HCT116 (cell line): ENCODE measurements at regions not wholly inside any gene's neighbourhood (a gene's known extent, or its start where the extent isn't known, plus 50 kb on each side); places are given as distances from the start of the nearest gene placed in this dataset.

Experiments used
- ATAC-seq: fragments of 200-7000 bp; cut with Tn5 transposase; 2 replicates; pipeline ENCODE4 v1.9.1; 2020; ENCODE audit warnings: mild to moderate bottlenecking, moderate library complexity
- BruUV-seq: library from RNA; stranded (reverse); fragments of 400-500 nt; replicated peaks from 2 replicates; lab custom pipeline; 2021; lab: Mats Ljungman, UMichigan
- CTCF ChIA-PET: fragments of 300-600 bp; sonication (Branson Sonifier 250); formaldehyde crosslinking; loops from one replicate; lab custom pipeline; 2021; ENCODE audit warnings: antibody characterized with exemption; lab: Charles Lee
- POLR2A ChIA-PET: fragments of 300-600, 350-600 bp; sonication (Branson Sonifier 250); formaldehyde crosslinking; loops from one replicate; lab custom pipeline; 2021; ENCODE audit warnings: antibody characterized with exemption; lab: Charles Lee
- RAD21 ChIA-PET, 2 experiments: fragments of 300-600 bp; sonication (Branson Sonifier 250); formaldehyde crosslinking; loops; one replicate each; lab custom pipeline; 2023; ENCODE audit warnings: low total read pairs in 2 of 2; ENCODE audit not compliant: uncharacterized antibody in 2 of 2, unreplicated experiment in 2 of 2, low non-redundant PET in 1 of 2; lab: Charles Lee
- DNase-seq: peaks from one replicate; pipeline ENCODE4 v3.0.0-alpha.2; 2010; ENCODE audit warnings: low read depth, low spot score
- H2AFZ ChIP-seq: fragments of 200-600 bp; shearing (Covaris generic), sonication (generic); 2 replicates; pipeline ENCODE4 v1.6.1; 2017; ENCODE audit warnings: low read depth, mixed run types, mixed read lengths, antibody characterized with exemption, low read length; ENCODE audit not compliant: poor library complexity, severe bottlenecking
- H3K27ac ChIP-seq: 2 replicates; pipeline ENCODE4 v1.5.1; 2012; ENCODE audit warnings: low read depth, low read length
- H3K27me3 ChIP-seq: fragments of 200-600 bp; sonication (generic); 2 replicates; pipeline ENCODE4 v1.6.1; 2016; ENCODE audit warnings: mixed run types, low read length, mixed read lengths; ENCODE audit not compliant: insufficient read depth
- H3K36me3 ChIP-seq, 2 experiments: fragments of 200-500 bp in 1 of 2; fragments of 200-600 bp in 1 of 2; sonication (Bioruptor generic) in 1 of 2; sonication (generic) in 1 of 2; 2 replicates each; pipeline versions ENCODE4 v1.5.1 to v1.6.1; 2014 to 2016; ENCODE audit warnings: low read length in 2 of 2, inconsistent platforms in 1 of 2, mixed read lengths in 1 of 2, mixed run types in 1 of 2; ENCODE audit not compliant: insufficient read depth in 2 of 2, control insufficient read depth in 1 of 2
- H3K4me1 ChIP-seq, 2 experiments: fragments of 200-600 bp in 1 of 2; sonication (generic) in 1 of 2; 2 replicates each; pipeline versions ENCODE4 v1.5.1 to v1.6.1; 2012 to 2017; ENCODE audit warnings: low read length in 2 of 2, inconsistent platforms in 1 of 2, mild to moderate bottlenecking in 1 of 2, mixed read lengths in 1 of 2, mixed run types in 1 of 2, moderate library complexity in 1 of 2; ENCODE audit not compliant: insufficient read depth in 2 of 2, control insufficient read depth in 1 of 2
- H3K4me2 ChIP-seq: fragments of 200-600 bp; sonication (generic); 2 replicates; pipeline ENCODE4 v1.6.1; 2017; ENCODE audit warnings: mixed run types, low read length, mixed read lengths
- H3K4me3 ChIP-seq, 2 experiments: fragments of 200-600 bp in 1 of 2; sonication (generic) in 1 of 2; replicated peaks in 1 of 2; 2 replicates each; pipeline ENCODE4 v1.5.1; 2011 to 2016; ENCODE audit warnings: low read length in 2 of 2, control low read depth in 1 of 2, low read depth in 1 of 2, mild to moderate bottlenecking in 1 of 2, mixed read lengths in 1 of 2, mixed run types in 1 of 2
- H3K79me2 ChIP-seq: fragments of 200-600 bp; sonication (generic); 2 replicates; pipeline ENCODE4 v1.6.1; 2017; ENCODE audit warnings: mild to moderate bottlenecking, mixed run types, low read length, moderate library complexity, mixed read lengths; ENCODE audit not compliant: insufficient read depth
- H3K9ac ChIP-seq: fragments of 200-600 bp; sonication (generic); 2 replicates; pipeline ENCODE4 v1.6.1; 2016; ENCODE audit warnings: low read length, mixed read lengths
- H3K9me2 ChIP-seq: fragments of 200-600 bp; sonication (generic), shearing (Covaris generic); 2 replicates; pipeline ENCODE4 v1.6.1; 2017; ENCODE audit warnings: mixed run types, mild to moderate bottlenecking, moderate library complexity; ENCODE audit not compliant: insufficient read depth
- H3K9me3 ChIP-seq, 2 experiments: fragments of 200-500 bp in 1 of 2; fragments of 200-600 bp in 1 of 2; sonication (Bioruptor generic) in 1 of 2; sonication (generic) in 1 of 2; 2 replicates each; pipeline ENCODE4 v1.6.1; 2014 to 2017; ENCODE audit warnings: low read length in 2 of 2, mixed read lengths in 2 of 2, inconsistent platforms in 1 of 2, low read depth in 1 of 2, mild to moderate bottlenecking in 1 of 2, mixed run types in 1 of 2, moderate library complexity in 1 of 2; ENCODE audit not compliant: control insufficient read depth in 1 of 2, insufficient read depth in 1 of 2
- H4K20me1 ChIP-seq: fragments of 200-600 bp; sonication (generic), shearing (Covaris generic); 2 replicates; pipeline ENCODE4 v1.6.1; 2017; ENCODE audit warnings: mixed run types, mild to moderate bottlenecking, moderate library complexity; ENCODE audit not compliant: insufficient read depth
- ATF3 ChIP-seq: IDR thresholded peaks from 2 replicates; pipeline ENCODE4 v1.6.1; 2012
- CBX3 ChIP-seq: IDR thresholded peaks from 2 replicates; pipeline ENCODE4 v1.6.1; 2012; ENCODE audit warnings: low read depth
- CEBPB ChIP-seq: IDR thresholded peaks from 2 replicates; pipeline ENCODE4 v1.6.1; 2012; ENCODE audit warnings: low read depth
- CTCF ChIP-seq, 3 experiments: fragments of 200-600 bp in 1 of 3; sonication (generic) in 1 of 3; IDR thresholded peaks in 2 of 3; conservative IDR thresholded peaks in 1 of 3; 2 replicates each; pipeline ENCODE4 v1.5.1; 2012 to 2017; ENCODE audit warnings: low read depth in 2 of 3, low read length in 2 of 3, antibody characterized with exemption in 1 of 3, borderline replicate concordance in 1 of 3, control low read depth in 1 of 3, mild to moderate bottlenecking in 1 of 3, mixed read lengths in 1 of 3, mixed run types in 1 of 3, moderate library complexity in 1 of 3; ENCODE audit not compliant: insufficient read depth in 1 of 3
- ELF1 ChIP-seq: IDR thresholded peaks from 2 replicates; pipeline ENCODE4 v1.6.1; 2012; ENCODE audit warnings: low read depth, borderline replicate concordance
- EZH2phosphoT487 ChIP-seq: fragments of 200-600 bp; IDR thresholded peaks from 2 replicates; pipeline ENCODE4 v1.6.1; 2018; ENCODE audit warnings: antibody characterized with exemption, borderline replicate concordance
- FOSL1 ChIP-seq: IDR thresholded peaks from 2 replicates; pipeline ENCODE4 v1.6.1; 2012; ENCODE audit warnings: low read depth
- REST ChIP-seq: IDR thresholded peaks from 2 replicates; pipeline ENCODE4 v1.6.1; 2012; ENCODE audit warnings: low read depth
- SIN3A ChIP-seq: IDR thresholded peaks from 2 replicates; pipeline ENCODE4 v1.6.1; 2012; ENCODE audit warnings: low read depth
- SP1 ChIP-seq: IDR thresholded peaks from 2 replicates; pipeline ENCODE4 v1.6.1; 2012; ENCODE audit warnings: low read depth
- SRF ChIP-seq: IDR thresholded peaks from 2 replicates; pipeline ENCODE4 v1.6.1; 2012; ENCODE audit warnings: low read depth
- YY1 ChIP-seq: IDR thresholded peaks from 2 replicates; pipeline ENCODE4 v1.6.1; 2011; ENCODE audit warnings: low read length, low read depth, moderate library complexity, mild to moderate bottlenecking; ENCODE audit not compliant: insufficient replicate concordance; ENCODE audit errors: extremely low read depth
- ZBTB33 ChIP-seq: IDR thresholded peaks from 2 replicates; pipeline ENCODE4 v1.6.1; 2011; ENCODE audit warnings: mild to moderate bottlenecking, low read length, moderate library complexity; ENCODE audit not compliant: insufficient replicate concordance; ENCODE audit errors: extremely low read depth
- ZFX ChIP-seq: fragments of 450-650 bp; IDR thresholded peaks from 2 replicates; pipeline ENCODE4 v1.6.1; 2017
- ZNF274 ChIP-seq: fragments of 200-500 bp; sonication (Bioruptor generic); IDR thresholded peaks from 2 replicates; pipeline ENCODE4 v1.6.1; 2014; ENCODE audit warnings: mild to moderate bottlenecking, low read depth, low read length, inconsistent platforms
- intact Hi-C: fragments of 100-400 bp; cut with micrococcal nuclease; formaldehyde crosslinking; loops from 2 replicates; pipeline ENCODE4 v1.10.0; 2022

- TF ChIP-seq FOSL1 (no peak), YY1 (no peak), SRF (no peak), CTCF (IDR thresholded peaks at IDR 0.05 in 2 of 3, conservative IDR thresholded peaks at IDR 0.05 in 1 of 3; ENCODE audit: borderline replicate concordance in 1 of 3, insufficient read depth in 1 of 3, low read depth in 2 of 3, low read length in 2 of 3) (no peak)
These were observed 358.6 kb downstream of the VRK1 start (continued) for GRCh38 chr14:97155814-97156213.

GRCh38 chr14:97156705-97157104, 359.5 kb downstream of the VRK1 start:
- intact Hi-C loops: no loop called here
- ATAC-seq (no peak), DNase-seq (no peak)
- ChIA-PET CTCF (no interaction called here), RAD21 (no interaction called here), POLR2A (no interaction called here)
- H3K4me2 ChIP-seq: no peak overlapping the region
- H3K9me3 ChIP-seq: peaks cover 0 to 13% of the 10 kb centered on the region in 2 experiments; a peak in 2 of 4 replicates
- no TSS peak for BruUV-seq
- H3K36me3 ChIP-seq: no peaks in the 10 kb centered on the region
- no peaks in the 10 kb centered on the region for H3K27me3 ChIP-seq
- peaks cover 0 to 5% of the 10 kb centered on the region in 2 experiments; a peak in 1 of 4 replicates for H3K4me1 ChIP-seq
- H3K9ac ChIP-seq: no peak overlapping the region
- H2AFZ ChIP-seq: no peak overlapping the region
- H3K4me3 ChIP-seq: no peak overlapping the region
- no peak overlapping the region for H3K27ac ChIP-seq
- H3K79me2 ChIP-seq: no peaks in the 10 kb centered on the region
- no peaks in the 10 kb centered on the region for H3K9me2 ChIP-seq
- H4K20me1 ChIP-seq: no peaks in the 10 kb centered on the region
- TF ChIP-seq EZH2phosphoT487 (no peak), CBX3 (no peak), FOSL1 (no peak), REST (no peak), ZNF274 (no peak), ELF1 (no peak), SP1 (no peak), SIN3A (no peak), CEBPB (no peak), ZFX (no peak), ATF3 (no peak), ZBTB33 (no peak), CTCF (IDR thresholded peaks at IDR 0.05 in 2 of 3, conservative IDR thresholded peaks at IDR 0.05 in 1 of 3; ENCODE audit: borderline replicate concordance in 1 of 3, insufficient read depth in 1 of 3, low read depth in 2 of 3, low read length in 2 of 3) (no peak)
